ENCODE measurements at regions not wholly inside any gene's neighbourhood (a gene's known extent, or its start where the extent isn't known, plus 50 kb on each side); places are given as distances from the start of the nearest gene placed in this dataset.

- Histone ChIP-seq H3K9me2 (ENCODE audit: insufficient read depth) (no peaks in the 10 kb centered on the region), H4K20me1 (replicated peaks; ENCODE audit: insufficient read depth) (no peaks in the 10 kb centered on the region), H3F3A (replicated peaks; ENCODE audit: low read depth) (no peaks in the 10 kb centered on the region), H3K36me3 (ENCODE audit: insufficient read depth) (no peaks in the 10 kb centered on the region), H3K4me1 (ENCODE audit: insufficient read depth) (no peaks in the 10 kb centered on the region), H3K27ac (ENCODE audit: low read depth) (no peak overlapping the region), H2AFZ (no peak overlapping the region), H3K27me3 (ENCODE audit: insufficient read depth) (no peaks in the 10 kb centered on the region), H3K4me3 (no peak overlapping the region), H3K4me2 (no peak overlapping the region), H3K79me2 (replicated peaks; ENCODE audit: insufficient read depth) (no peaks in the 10 kb centered on the region)
- no peak for ATAC-seq
- H3K27me3 Mint-ChIP-seq (ENCODE audit: insufficient read depth, low read depth, poor library complexity), result peaks cover 2% of the 10 kb centered on the region
- no peak overlapping the region for H3K27ac Mint-ChIP-seq
- no peaks in the 10 kb centered on the region for H3K4me1 Mint-ChIP-seq
- H3K4me3 Mint-ChIP-seq, result no peak overlapping the region
- no peak for DNase-seq (ENCODE audit: low spot score)
- no peaks in the 10 kb centered on the region for H3K9me3 Mint-ChIP-seq
- TF ChIP-seq JUNB (IDR thresholded peaks at IDR 0.05; ENCODE audit: unreplicated experiment), result no peak
- TF ChIP-seq NANOG (IDR thresholded peaks at IDR 0.05; ENCODE audit: borderline replicate concordance), result no peak
- no peak for TF ChIP-seq CREB1 (CRISPR knock-in tag; IDR thresholded peaks at IDR 0.05; ENCODE audit: low read depth)
- TF ChIP-seq REST (IDR thresholded peaks at IDR 0.05; ENCODE audit: unreplicated experiment), result no peak
- TF ChIP-seq EZH2 (IDR thresholded peaks at IDR 0.05; ENCODE audit: low read depth, unreplicated experiment), result no peak
- TF ChIP-seq CTCF (conservative IDR thresholded peaks at IDR 0.05; ENCODE audit: low read depth in 2 of 2), result no peak
- no peak for TF ChIP-seq STAT1 (IDR thresholded peaks at IDR 0.05; ENCODE audit: unreplicated experiment)
- TF ChIP-seq ZNF331 (CRISPR knock-in tag; IDR thresholded peaks at IDR 0.05; ENCODE audit: low read depth), result no peak
- TF ChIP-seq ZNF114 (CRISPR knock-in tag; IDR thresholded peaks at IDR 0.05), result no peak
- no peak for TF ChIP-seq POLR2AphosphoS5 (IDR thresholded peaks at IDR 0.05; ENCODE audit: low read depth)
- no peak for TF ChIP-seq ETS1 (IDR thresholded peaks at IDR 0.05)
- no peak for TF ChIP-seq ZNF462 (CRISPR knock-in tag; IDR thresholded peaks at IDR 0.05)
- no peak for TF ChIP-seq EZH2phosphoT487 (IDR thresholded peaks at IDR 0.05; ENCODE audit: unreplicated experiment)
- H3K36me3 Mint-ChIP-seq (ENCODE audit: low read depth), result no peaks in the 10 kb centered on the region
These were observed 77.5 kb upstream of the MEOX2 start for GRCh38 chr7:15764010-15764409.

Data from GM23338 (cell line).